Kidney epithelial cell (primary cell): ENCODE measurements at regions not wholly inside any gene's neighbourhood (a gene's known extent, or its start where the extent isn't known, plus 50 kb on each side); places are given as distances from the start of the nearest gene placed in this dataset.

Experiments used
- DNase-seq: peaks from one replicate; pipeline ENCODE4 v3.0.0-alpha.2; 2010; ENCODE audit warnings: low read depth
- H3K27me3 ChIP-seq: 2 replicates; pipeline ENCODE4 v1.6.0; 2011; ENCODE audit warnings: low read length; ENCODE audit not compliant: control insufficient read depth, insufficient read depth
- H3K36me3 ChIP-seq: 2 replicates; pipeline ENCODE4 v1.5.1; 2011; ENCODE audit warnings: low read length; ENCODE audit not compliant: control insufficient read depth, insufficient read depth
- H3K4me3 ChIP-seq: 2 replicates; pipeline ENCODE4 v1.5.1; 2011; ENCODE audit warnings: low read depth, mild to moderate bottlenecking, control low read depth, low read length
- TF ChIP-seq, protein P1 (sequence below): IDR thresholded peaks from 2 replicates; pipeline ENCODE4 v1.5.1; 2011; ENCODE audit warnings: mild to moderate bottlenecking, moderate library complexity, low read length, control low read depth, inconsistent platforms; ENCODE audit not compliant: insufficient read depth, poor library complexity, severe bottlenecking

DNA sequence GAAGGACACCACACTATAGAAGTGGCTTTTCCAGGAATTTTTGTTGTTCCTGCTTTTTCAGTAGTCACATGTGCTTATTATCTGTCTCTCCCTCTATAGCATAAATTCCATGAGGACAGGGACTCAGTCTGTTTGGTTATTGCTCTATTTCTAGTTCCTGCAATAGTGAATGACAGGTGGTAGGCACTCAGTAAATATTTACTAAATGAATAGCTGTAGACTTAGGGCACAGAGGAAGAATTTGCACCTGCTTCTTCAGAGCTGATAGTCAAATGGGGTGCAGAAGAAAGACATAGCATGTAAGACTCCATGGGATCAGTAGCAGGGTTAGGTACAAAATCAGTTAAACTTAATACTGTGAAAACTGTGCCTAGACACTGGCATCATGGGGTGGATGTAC is 580.2 kb downstream of the CCDC171 start:
- TF ChIP-seq, protein P1, sequence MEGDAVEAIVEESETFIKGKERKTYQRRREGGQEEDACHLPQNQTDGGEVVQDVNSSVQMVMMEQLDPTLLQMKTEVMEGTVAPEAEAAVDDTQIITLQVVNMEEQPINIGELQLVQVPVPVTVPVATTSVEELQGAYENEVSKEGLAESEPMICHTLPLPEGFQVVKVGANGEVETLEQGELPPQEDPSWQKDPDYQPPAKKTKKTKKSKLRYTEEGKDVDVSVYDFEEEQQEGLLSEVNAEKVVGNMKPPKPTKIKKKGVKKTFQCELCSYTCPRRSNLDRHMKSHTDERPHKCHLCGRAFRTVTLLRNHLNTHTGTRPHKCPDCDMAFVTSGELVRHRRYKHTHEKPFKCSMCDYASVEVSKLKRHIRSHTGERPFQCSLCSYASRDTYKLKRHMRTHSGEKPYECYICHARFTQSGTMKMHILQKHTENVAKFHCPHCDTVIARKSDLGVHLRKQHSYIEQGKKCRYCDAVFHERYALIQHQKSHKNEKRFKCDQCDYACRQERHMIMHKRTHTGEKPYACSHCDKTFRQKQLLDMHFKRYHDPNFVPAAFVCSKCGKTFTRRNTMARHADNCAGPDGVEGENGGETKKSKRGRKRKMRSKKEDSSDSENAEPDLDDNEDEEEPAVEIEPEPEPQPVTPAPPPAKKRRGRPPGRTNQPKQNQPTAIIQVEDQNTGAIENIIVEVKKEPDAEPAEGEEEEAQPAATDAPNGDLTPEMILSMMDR: no peak
- H3K36me3 ChIP-seq: no peaks in the 10 kb centered on the region
- no peak overlapping the region for H3K4me3 ChIP-seq
- H3K27me3 ChIP-seq: no peaks in the 10 kb centered on the region
- DNase-seq: no peak

DNA sequence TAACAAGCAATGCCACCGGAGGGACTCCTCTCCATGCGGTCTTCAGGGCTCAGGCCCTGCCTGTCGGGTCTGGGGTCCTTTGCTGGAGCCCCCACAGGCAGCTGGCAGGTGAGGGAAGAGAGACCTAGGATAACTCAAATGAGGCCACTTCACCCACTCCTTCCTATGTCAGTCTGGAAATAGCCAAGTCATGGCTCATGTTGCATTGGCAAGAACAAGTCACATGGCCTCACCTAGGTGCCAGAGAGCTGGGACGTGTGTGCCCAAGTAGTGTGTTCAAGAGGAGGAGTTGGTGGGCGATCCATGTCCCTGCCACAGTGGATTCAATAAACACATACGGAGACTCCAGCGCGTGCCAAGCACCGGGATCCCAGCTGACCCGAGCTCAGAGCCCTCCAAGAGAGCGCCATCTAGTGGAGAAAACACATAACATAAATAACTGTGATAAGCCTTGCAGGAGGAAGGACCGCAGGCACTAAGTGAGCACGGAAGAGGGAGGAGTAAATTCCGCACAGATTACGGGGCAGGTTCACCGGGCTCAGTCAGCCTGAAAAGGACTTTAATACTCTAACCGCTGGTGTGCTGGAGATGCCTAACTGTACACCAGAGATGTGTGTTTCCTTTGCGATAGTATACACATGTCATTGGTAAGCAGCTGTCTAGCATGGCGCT is 580.8 kb downstream of the CCDC171 start:
- no peak overlapping the region for H3K4me3 ChIP-seq

DNA sequence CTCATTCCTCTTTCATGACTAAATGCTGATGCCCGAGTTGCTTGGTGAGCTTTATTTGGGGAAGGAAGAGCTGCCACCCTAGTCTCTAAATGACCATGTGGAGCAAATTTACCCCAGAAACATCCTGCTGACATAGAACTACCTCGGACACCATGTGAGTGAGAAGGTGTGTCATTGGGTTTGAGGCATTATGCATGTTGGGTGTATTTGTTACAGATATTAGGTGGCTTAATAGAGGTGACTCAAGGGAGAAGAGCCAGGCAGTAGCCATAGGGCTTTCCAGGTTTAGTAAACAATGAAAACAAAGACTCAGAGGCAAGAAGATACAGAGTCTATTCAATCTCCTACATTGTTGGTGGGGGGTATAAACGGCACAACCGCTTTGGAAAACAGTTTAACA is 581.5 kb downstream of the CCDC171 start:
- Histone ChIP-seq H3K36me3 (no peaks in the 10 kb centered on the region), H3K4me3 (no peak overlapping the region), H3K27me3 (no peaks in the 10 kb centered on the region)
- DNase-seq: no peak
- TF ChIP-seq, protein P1: no peak

More for the DNA sequence above, 580.8 kb downstream of the CCDC171 start:
- TF ChIP-seq, protein P1: peak; percentile 67
- Histone ChIP-seq H3K36me3 (no peaks in the 10 kb centered on the region), H3K27me3 (no peaks in the 10 kb centered on the region)
- peak; percentile 65 for DNase-seq

DNA sequence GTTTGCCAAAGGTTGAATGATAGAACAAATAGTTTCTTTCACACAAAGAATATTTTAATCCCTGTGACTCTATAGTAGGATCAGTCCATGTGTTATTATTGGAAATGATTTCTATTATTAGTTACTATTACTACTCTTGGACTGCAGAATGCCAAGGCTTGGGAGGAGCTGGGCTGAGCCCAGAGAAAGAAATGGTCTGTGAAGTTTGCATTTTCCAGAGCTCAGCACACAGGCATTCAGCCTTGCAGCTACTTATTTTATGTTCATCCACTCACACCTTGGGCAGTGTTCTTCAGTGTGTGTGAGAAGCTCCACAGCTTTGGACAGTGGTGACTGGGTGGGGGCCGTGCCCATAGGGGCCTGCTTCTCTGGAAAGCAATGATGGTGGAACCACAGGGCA is 583.1 kb downstream of the CCDC171 start:
- H3K36me3 ChIP-seq: no peaks in the 10 kb centered on the region
- TF ChIP-seq, protein P1: no peak

DNA sequence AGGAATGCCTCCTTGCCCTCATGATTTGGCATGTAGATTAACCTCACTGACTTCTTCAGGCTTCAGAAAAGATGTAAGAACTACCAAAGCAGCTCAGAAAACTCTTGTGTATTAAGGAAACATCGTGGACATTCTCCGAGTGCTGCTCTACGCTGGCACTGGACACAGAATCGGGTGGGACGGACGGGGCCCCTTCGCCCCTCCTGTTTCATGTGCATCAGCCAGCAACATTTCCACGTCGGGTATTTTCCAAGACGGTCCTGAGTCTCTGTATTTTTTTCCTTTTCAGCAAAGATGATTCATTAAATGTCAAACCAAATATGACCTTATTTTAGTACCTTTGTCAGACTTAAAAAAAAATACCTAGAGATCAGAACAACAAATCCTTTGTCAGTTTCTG is 583.6 kb downstream of the CCDC171 start:
- TF ChIP-seq, protein P1: no peak
- no peak for DNase-seq
- no peaks in the 10 kb centered on the region for H3K27me3 ChIP-seq
- H3K4me3 ChIP-seq: no peak overlapping the region
- H3K36me3 ChIP-seq: no peaks in the 10 kb centered on the region

More for the DNA sequence above, 583.1 kb downstream of the CCDC171 start:
- DNase-seq: no peak
- Histone ChIP-seq H3K27me3 (no peaks in the 10 kb centered on the region), H3K4me3 (no peak overlapping the region)

DNA sequence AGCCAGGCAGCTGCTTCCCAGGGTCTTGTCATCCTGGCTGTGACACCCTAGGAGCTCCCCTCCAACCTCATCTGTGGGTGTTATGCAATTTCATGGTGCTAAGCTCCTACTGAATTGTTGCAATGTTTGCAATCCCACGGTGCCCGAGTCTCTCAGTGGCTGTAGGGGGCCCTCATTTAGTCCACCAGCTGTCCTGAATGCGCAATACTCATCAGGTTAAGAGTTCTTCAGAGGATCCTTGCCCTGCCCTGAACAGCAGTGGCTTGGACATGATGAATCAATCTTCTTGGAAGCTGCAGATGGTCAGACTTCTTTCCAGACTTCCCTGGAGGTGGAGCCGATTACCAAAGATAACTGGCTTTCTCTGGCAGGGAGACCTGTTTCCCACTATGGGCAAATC is 584.1 kb downstream of the CCDC171 start:
- Histone ChIP-seq H3K4me3 (no peak overlapping the region), H3K36me3 (no peaks in the 10 kb centered on the region), H3K27me3 (no peaks in the 10 kb centered on the region)
- TF ChIP-seq, protein P1: no peak
- DNase-seq: no peak
